ENCODE measurements at regions not wholly inside any gene's neighbourhood (a gene's known extent, or its start where the extent isn't known, plus 50 kb on each side); places are given as distances from the start of the nearest gene placed in this dataset.
"Not testable (repeated sequence)": the region's sequence is repeated elsewhere in the genome, so short reads cannot be mapped to it uniquely, and the experiment has no call there.

DNA sequence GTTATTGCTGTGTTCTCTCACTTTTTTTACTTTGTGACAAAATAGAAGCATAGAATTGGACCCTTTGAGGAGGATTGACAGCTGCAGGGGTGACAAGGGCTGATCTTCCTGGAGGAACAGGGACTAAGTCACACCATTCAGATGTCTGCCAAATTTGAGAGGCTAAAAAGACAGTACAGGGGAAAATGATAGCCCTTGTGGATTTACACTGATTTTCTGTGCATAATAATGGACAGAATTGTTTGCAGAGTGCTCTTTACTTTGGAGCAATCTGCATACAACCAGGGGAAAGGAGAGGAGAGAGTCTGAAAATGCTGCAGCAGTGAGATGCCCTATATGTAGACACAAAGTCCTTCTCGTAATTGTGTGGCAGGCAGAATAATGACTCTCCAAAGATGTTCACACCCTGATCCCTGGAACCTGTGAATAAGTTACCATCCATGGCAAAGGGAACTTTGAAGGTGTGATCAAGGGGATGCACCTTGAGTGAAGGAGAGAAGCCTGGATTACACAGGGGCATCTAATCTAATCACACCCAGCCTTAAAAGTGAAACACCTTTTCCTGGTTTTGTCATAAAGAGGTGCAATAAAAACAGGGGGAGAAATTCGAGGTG is 221.4 kb upstream of the CPHXL start:
- DNase-seq (ENCODE audit: low spot score), result no peak
- no peak for ATAC-seq (ENCODE audit: low FRiP score)
- TF ChIP-seq CTCF (IDR thresholded peaks at IDR 0.05), result no peak

GRCh38 chr16:75948441-75948840 is 222.2 kb upstream of the CPHXL start:
- no peak for TF ChIP-seq CTCF (IDR thresholded peaks at IDR 0.05)
- ATAC-seq (ENCODE audit: low FRiP score) (no peak), DNase-seq (ENCODE audit: low spot score) (no peak)

DNA sequence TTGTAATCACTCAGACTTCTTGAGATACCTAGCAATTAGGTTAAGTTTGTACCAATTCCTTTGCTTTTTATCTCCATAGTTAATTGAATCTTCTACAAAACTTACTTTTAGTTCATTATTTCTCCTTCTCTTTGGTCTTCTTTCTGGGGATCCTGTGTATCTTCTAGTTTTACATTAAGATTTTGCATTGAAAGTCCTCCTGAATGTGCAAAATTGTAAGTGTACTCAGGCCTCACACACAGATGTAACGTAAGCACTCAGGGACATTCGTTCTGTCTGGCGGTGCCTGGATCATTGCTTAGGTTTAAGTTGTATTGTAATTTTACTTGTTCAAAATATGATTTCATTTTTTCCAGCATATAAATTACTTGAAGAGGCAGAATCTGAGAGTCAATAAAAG is 222.6 kb upstream of the CPHXL start:
- no peak for ATAC-seq (ENCODE audit: low FRiP score)
- no peak for DNase-seq (ENCODE audit: low spot score)
- TF ChIP-seq CTCF (IDR thresholded peaks at IDR 0.05), result no peak

DNA sequence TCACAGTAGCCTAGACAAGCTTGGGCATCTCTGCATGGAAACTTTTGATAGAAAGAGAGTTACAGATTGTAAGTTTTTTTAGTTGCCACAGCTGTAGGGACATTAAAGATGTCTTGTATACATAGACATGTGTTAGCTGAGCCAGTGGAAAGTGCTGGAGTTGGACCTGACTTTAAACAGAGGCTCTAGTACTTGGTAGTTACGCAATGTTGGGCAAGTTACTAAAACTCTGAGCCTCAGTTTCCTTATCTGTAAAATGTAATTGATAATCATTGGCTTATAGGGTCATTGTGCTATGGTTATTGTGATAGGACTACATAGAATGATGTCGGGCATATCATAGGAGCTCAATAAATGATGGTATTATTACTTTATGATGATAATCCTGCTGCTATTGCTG is 225.8 kb upstream of the CPHXL start:
- DNase-seq (ENCODE audit: low spot score) (no peak), ATAC-seq (ENCODE audit: low FRiP score) (no peak)
- TF ChIP-seq CTCF (IDR thresholded peaks at IDR 0.05), result no peak

DNA sequence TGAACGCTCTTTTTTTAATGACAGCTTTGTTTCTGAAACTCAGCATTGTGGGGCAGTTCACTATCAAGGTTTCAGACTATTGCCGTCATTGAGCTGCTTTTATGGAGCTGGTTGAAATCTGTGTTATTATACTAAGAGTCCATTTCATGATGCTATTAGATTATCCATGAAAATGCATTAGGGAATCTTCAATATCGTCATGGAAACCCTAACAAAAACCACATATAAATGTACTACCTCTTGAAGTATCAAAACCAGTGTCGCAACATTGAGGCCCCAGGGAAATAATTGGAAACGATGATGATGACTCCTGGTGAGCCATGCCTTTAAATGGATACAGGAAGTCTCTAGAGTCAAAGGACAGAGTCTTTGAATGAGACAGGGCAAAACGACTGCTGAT is 231.6 kb upstream of the CPHXL start:
- TF ChIP-seq CTCF (IDR thresholded peaks at IDR 0.05), result no peak
- no peak for ATAC-seq (ENCODE audit: low FRiP score)
- DNase-seq (ENCODE audit: low spot score), result no peak

- no peak for TF ChIP-seq CTCF (IDR thresholded peaks at IDR 0.05)
- no peak for DNase-seq (ENCODE audit: low spot score)
- no peak for ATAC-seq (ENCODE audit: low FRiP score)
These were observed 239.4 kb upstream of the CPHXL start for GRCh38 chr16:75965504-75966374.

- ATAC-seq (ENCODE audit: low FRiP score); DNase-seq (ENCODE audit: low spot score): not testable (repeated sequence)
These were observed 242.8 kb upstream of the CPHXL start for GRCh38 chr16:75969120-75969519.

Data from omental fat pad (tissue), 3 donors.